WTC11 (cell line): ENCODE measurements at regions not wholly inside any gene's neighbourhood (a gene's known extent, or its start where the extent isn't known, plus 50 kb on each side); places are given as distances from the start of the nearest gene placed in this dataset.

Source experiments
- ATAC-seq: fragments of 200-7000 bp; cut with Tn5 transposase; 2 replicates; pipeline ENCODE4 v1.10.0; 2021; ENCODE audit warnings: mild to moderate bottlenecking, moderate library complexity
- CTCF ChIA-PET: fragments of 300-600 bp; sonication (Branson Sonifier 250); formaldehyde crosslinking; loops from one replicate; lab custom pipeline; 2021; ENCODE audit warnings: antibody characterized with exemption; lab: Charles Lee
- POLR2A ChIA-PET: fragments of 350-600 bp; sonication (Branson Sonifier 250); formaldehyde crosslinking; loops from one replicate; lab custom pipeline; 2021; ENCODE audit warnings: antibody characterized with exemption; lab: Charles Lee
- DNase-seq: peaks from one replicate; pipeline ENCODE4 v3.0.0; 2021; ENCODE audit warnings: low spot score
- H3K27ac Mint-ChIP-seq: 2 replicates; pipeline ENCODE4 v1.8.0; 2021; ENCODE audit warnings: mixed read lengths
- H3K27me3 Mint-ChIP-seq: 2 replicates; pipeline ENCODE4 v1.8.0; 2021; ENCODE audit warnings: low read depth, mild to moderate bottlenecking, moderate library complexity, mixed read lengths
- H3K36me3 Mint-ChIP-seq: 2 replicates; pipeline ENCODE4 v1.8.0; 2021; ENCODE audit warnings: mixed read lengths
- H3K4me1 Mint-ChIP-seq: 2 replicates; pipeline ENCODE4 v1.8.0; 2022; ENCODE audit warnings: mixed read lengths
- H3K4me3 Mint-ChIP-seq: 2 replicates; pipeline ENCODE4 v1.8.0; 2021; ENCODE audit warnings: mild to moderate bottlenecking, moderate library complexity, mixed read lengths
- H3K9me3 Mint-ChIP-seq: 2 replicates; pipeline ENCODE4 v1.8.0; 2021; ENCODE audit warnings: mixed read lengths
- E2F1 ChIP-seq: sonication (generic); formaldehyde crosslinking; IDR thresholded peaks from 2 replicates; pipeline ENCODE4 v1.8.0; 2022; ENCODE audit warnings: mild to moderate bottlenecking, missing genetic modification reagents
- E2F5 ChIP-seq: sonication (generic); formaldehyde crosslinking; IDR thresholded peaks from 2 replicates; pipeline ENCODE4 v1.8.1; 2022; ENCODE audit warnings: mild to moderate bottlenecking, moderate library complexity, missing genetic modification reagents
- ERG ChIP-seq: fragments of 250-450 bp; sonication (Bioruptor Pico); IDR thresholded peaks from 2 replicates; pipeline ENCODE4 v1.8.0; 2021; ENCODE audit warnings: mild to moderate bottlenecking
- IRF1 ChIP-seq: sonication (generic); formaldehyde crosslinking; IDR thresholded peaks from 2 replicates; pipeline ENCODE4 v1.8.0; 2023; ENCODE audit warnings: missing genetic modification reagents
- NFYB ChIP-seq: sonication (generic); formaldehyde crosslinking; conservative IDR thresholded peaks from 2 replicates; pipeline ENCODE4 v1.8.0; 2022; ENCODE audit warnings: low read depth, missing genetic modification reagents
- SOX15 ChIP-seq: fragments of 250-450 bp; sonication (Bioruptor Pico); IDR thresholded peaks from 2 replicates; pipeline ENCODE4 v1.9.0; 2021; ENCODE audit warnings: mild to moderate bottlenecking
- STAT6 ChIP-seq: sonication (generic); formaldehyde crosslinking; conservative IDR thresholded peaks from 2 replicates; pipeline ENCODE4 v1.8.1; 2023; ENCODE audit warnings: mild to moderate bottlenecking, low read depth, missing genetic modification reagents, moderate library complexity
- TCF7 ChIP-seq: sonication (generic); formaldehyde crosslinking; IDR thresholded peaks from 2 replicates; pipeline ENCODE4 v1.8.0; 2022; ENCODE audit warnings: mild to moderate bottlenecking, low read depth, missing genetic modification reagents, moderate library complexity
- TEAD1 ChIP-seq: sonication (generic); formaldehyde crosslinking; IDR thresholded peaks from 2 replicates; pipeline ENCODE4 v1.8.0; 2022; ENCODE audit warnings: mild to moderate bottlenecking, missing genetic modification reagents
- USF1 ChIP-seq: sonication (generic); formaldehyde crosslinking; IDR thresholded peaks from 2 replicates; pipeline ENCODE4 v1.8.0; 2022; ENCODE audit warnings: mild to moderate bottlenecking, missing genetic modification reagents
- ZNF219 ChIP-seq: sonication (generic); formaldehyde crosslinking; IDR thresholded peaks from 2 replicates; pipeline ENCODE4 v1.8.0; 2023; ENCODE audit warnings: missing genetic modification reagents, mild to moderate bottlenecking, borderline replicate concordance
- ZNF263 ChIP-seq: sonication (generic); formaldehyde crosslinking; IDR thresholded peaks from 2 replicates; pipeline ENCODE4 v1.8.1; 2022; ENCODE audit warnings: low read depth, mild to moderate bottlenecking, moderate library complexity, missing genetic modification reagents
- ZNF281 ChIP-seq: sonication (generic); formaldehyde crosslinking; IDR thresholded peaks from 2 replicates; pipeline ENCODE4 v1.8.0; 2023; ENCODE audit warnings: mild to moderate bottlenecking, missing genetic modification reagents
- ZNF317 ChIP-seq: sonication (generic); formaldehyde crosslinking; IDR thresholded peaks from 2 replicates; pipeline ENCODE4 v1.8.1; 2023; ENCODE audit warnings: low read depth, mild to moderate bottlenecking, moderate library complexity, missing genetic modification reagents, borderline replicate concordance
- ZNF512 ChIP-seq: sonication (generic); formaldehyde crosslinking; IDR thresholded peaks from 2 replicates; pipeline ENCODE4 v1.8.1; 2022; ENCODE audit warnings: missing genetic modification reagents, borderline replicate concordance

GRCh38 chr2:144718376-144718775 is 198.5 kb upstream of the ZEB2 start:
- CTCF ChIA-PET = no interaction called here
- no peaks in the 10 kb centered on the region for H3K27me3 Mint-ChIP-seq
- H3K27ac Mint-ChIP-seq = no peak overlapping the region
- DNase-seq = no peak
- H3K9me3 Mint-ChIP-seq = peaks cover 18% of the 10 kb centered on the region
- no peaks in the 10 kb centered on the region for H3K4me1 Mint-ChIP-seq
- ATAC-seq = no peak
- peaks cover 14% of the 10 kb centered on the region for H3K36me3 Mint-ChIP-seq
- POLR2A ChIA-PET = no interaction called here
- H3K4me3 Mint-ChIP-seq = no peak overlapping the region
- TF ChIP-seq ZNF317 (CRISPR knock-in tag) (peak; percentile 69; the same call in 1 of the 2 replicates), E2F5 (CRISPR knock-in tag) (no peak)

GRCh38 chr2:144715992-144716391 is 196.1 kb upstream of the ZEB2 start:
- ChIA-PET CTCF (no interaction called here), POLR2A (no interaction called here)
- ATAC-seq (no peak), DNase-seq (no peak)
- no peak for TF ChIP-seq ERG (CRISPR knock-in tag)
- no peak for TF ChIP-seq SOX15 (CRISPR knock-in tag)
- TF ChIP-seq ZNF219 (CRISPR knock-in tag) = no peak
- no peak for TF ChIP-seq ZNF263 (CRISPR knock-in tag)
- TF ChIP-seq NFYB (CRISPR knock-in tag) = no peak
- TF ChIP-seq TEAD1 (CRISPR knock-in tag) = no peak
- no peak for TF ChIP-seq ZNF281 (CRISPR knock-in tag)
- no peak for TF ChIP-seq ZNF512 (CRISPR knock-in tag)
- no peak for TF ChIP-seq STAT6 (CRISPR knock-in tag)
- TF ChIP-seq E2F1 (CRISPR knock-in tag) = no peak
- no peak for TF ChIP-seq USF1
- no peak for TF ChIP-seq IRF1
- no peak for TF ChIP-seq TCF7 (CRISPR knock-in tag)
- Mint-ChIP-seq H3K27ac (no peak overlapping the region), H3K9me3 (peaks cover 18% of the 10 kb centered on the region), H3K27me3 (no peaks in the 10 kb centered on the region; the same call in 1 of the 2 replicates), H3K4me3 (no peak overlapping the region), H3K4me1 (peaks cover 21% of the 10 kb centered on the region), H3K36me3 (peaks cover 14% of the 10 kb centered on the region)
